ENCODE measurements at regions not wholly inside any gene's neighbourhood (a gene's known extent, or its start where the extent isn't known, plus 50 kb on each side); places are given as distances from the start of the nearest gene placed in this dataset.

- TF ChIP-seq NR3C1 (IDR thresholded peaks at IDR 0.05) (no peak), REST (IDR thresholded peaks at IDR 0.05) (no peak), CTCF (IDR thresholded peaks at IDR 0.05) (no peak), HES2 (IDR thresholded peaks at IDR 0.05) (no peak)
These were observed 740.9 kb downstream of the FRK start for GRCh38 chr6:115319823-115320222.
